Body of pancreas (tissue), 4 donors: ENCODE measurements at regions not wholly inside any gene's neighbourhood (a gene's known extent, or its start where the extent isn't known, plus 50 kb on each side); places are given as distances from the start of the nearest gene placed in this dataset.

ENCODE experiments used
- POLR2A ChIP-seq, 3 donors: fragments of 450-650 bp; IDR thresholded peaks; one replicate each; pipeline ENCODE4 v1.6.1; 2016; ENCODE audit warnings: antibody characterized with exemption in 3 of 3, mild to moderate bottlenecking in 2 of 3
- TF ChIP-seq, protein P1 (sequence below), 7 experiments: fragments of 450-650 bp in 4 of 7; fragments of 200-600 bp in 3 of 7; sonication (generic) in 3 of 7; IDR thresholded peaks; one replicate each; pipeline ENCODE4 v1.5.1; 2016 to 2019; ENCODE audit warnings: antibody characterized with exemption in 7 of 7

DNA sequence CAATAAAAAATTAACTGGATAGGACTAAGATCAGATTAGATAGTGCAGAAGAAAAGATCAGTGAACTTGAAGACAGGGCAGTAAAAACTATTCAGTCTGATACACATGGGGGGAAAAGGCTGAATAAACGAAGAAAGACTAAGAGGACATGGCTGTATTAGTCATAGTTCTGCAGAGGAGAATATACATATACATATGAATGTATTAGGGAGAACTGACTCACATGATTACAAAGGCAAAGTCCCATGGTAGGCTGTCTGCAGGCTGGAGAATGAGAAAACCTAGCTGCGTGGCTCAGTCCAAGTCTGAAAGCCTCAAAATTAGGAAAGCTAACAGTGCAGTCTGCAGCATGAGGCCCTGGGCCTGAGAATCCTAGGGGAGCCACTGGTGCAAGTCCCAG lies 98.2 kb upstream of the GNAO1 start:
- TF ChIP-seq, protein P1, sequence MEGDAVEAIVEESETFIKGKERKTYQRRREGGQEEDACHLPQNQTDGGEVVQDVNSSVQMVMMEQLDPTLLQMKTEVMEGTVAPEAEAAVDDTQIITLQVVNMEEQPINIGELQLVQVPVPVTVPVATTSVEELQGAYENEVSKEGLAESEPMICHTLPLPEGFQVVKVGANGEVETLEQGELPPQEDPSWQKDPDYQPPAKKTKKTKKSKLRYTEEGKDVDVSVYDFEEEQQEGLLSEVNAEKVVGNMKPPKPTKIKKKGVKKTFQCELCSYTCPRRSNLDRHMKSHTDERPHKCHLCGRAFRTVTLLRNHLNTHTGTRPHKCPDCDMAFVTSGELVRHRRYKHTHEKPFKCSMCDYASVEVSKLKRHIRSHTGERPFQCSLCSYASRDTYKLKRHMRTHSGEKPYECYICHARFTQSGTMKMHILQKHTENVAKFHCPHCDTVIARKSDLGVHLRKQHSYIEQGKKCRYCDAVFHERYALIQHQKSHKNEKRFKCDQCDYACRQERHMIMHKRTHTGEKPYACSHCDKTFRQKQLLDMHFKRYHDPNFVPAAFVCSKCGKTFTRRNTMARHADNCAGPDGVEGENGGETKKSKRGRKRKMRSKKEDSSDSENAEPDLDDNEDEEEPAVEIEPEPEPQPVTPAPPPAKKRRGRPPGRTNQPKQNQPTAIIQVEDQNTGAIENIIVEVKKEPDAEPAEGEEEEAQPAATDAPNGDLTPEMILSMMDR (IDR thresholded peaks at IDR 0.05): no peak
- no peak for TF ChIP-seq POLR2A (IDR thresholded peaks at IDR 0.05)
